HEK293T (cell line): ENCODE measurements at regions not wholly inside any gene's neighbourhood (a gene's known extent, or its start where the extent isn't known, plus 50 kb on each side); places are given as distances from the start of the nearest gene placed in this dataset.

Experiments used
- ARNT ChIP-seq: fragments of 450-650 bp; IDR thresholded peaks from 2 replicates; pipeline ENCODE4 v1.6.1; 2017; ENCODE audit warnings: mild to moderate bottlenecking
- BHLHE40 ChIP-seq: fragments of 450-650 bp; IDR thresholded peaks from 2 replicates; pipeline ENCODE4 v1.6.1; 2016; ENCODE audit warnings: mild to moderate bottlenecking, moderate library complexity, borderline replicate concordance
- ELF4 ChIP-seq: fragments of 450-650 bp; IDR thresholded peaks from 2 replicates; pipeline ENCODE4 v1.6.1; 2017; ENCODE audit warnings: antibody characterized with exemption
- FOXA1 ChIP-seq: fragments of 450-650 bp; IDR thresholded peaks from 2 replicates; pipeline ENCODE4 v1.6.1; 2016; ENCODE audit warnings: mild to moderate bottlenecking
- FOXK2 ChIP-seq: fragments of 450-650 bp; IDR thresholded peaks from 2 replicates; pipeline ENCODE4 v1.6.1; 2016; ENCODE audit warnings: mild to moderate bottlenecking
- HDGF ChIP-seq: fragments of 450-650 bp; IDR thresholded peaks from 2 replicates; pipeline ENCODE4 v1.6.1; 2017; ENCODE audit warnings: antibody characterized with exemption, borderline replicate concordance
- PKNOX1 ChIP-seq: fragments of 450-650 bp; IDR thresholded peaks from 2 replicates; pipeline ENCODE4 v1.6.1; 2016
- SP1 ChIP-seq: fragments of 450-650 bp; IDR thresholded peaks from 2 replicates; pipeline ENCODE4 v1.6.1; 2017
- SUZ12 ChIP-seq: fragments of 450-650 bp; IDR thresholded peaks from 2 replicates; pipeline ENCODE4 v1.6.1; 2016; ENCODE audit warnings: mild to moderate bottlenecking
- TARDBP ChIP-seq: fragments of 450-650 bp; IDR thresholded peaks from 2 replicates; pipeline ENCODE4 v1.6.1; 2016
- ZNF384 ChIP-seq: fragments of 450-650 bp; IDR thresholded peaks from 2 replicates; pipeline ENCODE4 v1.6.1; 2016

- TF ChIP-seq SUZ12 (no peak), PKNOX1 (no peak), SP1 (no peak), HDGF (no peak), ELF4 (no peak), ZNF384 (no peak), TARDBP (no peak), BHLHE40 (no peak), ARNT (no peak), FOXA1 (no peak), FOXK2 (no peak)
Measured at GRCh38 chr2:7458066-7458465, 540.9 kb downstream of the RNF144A start.
